Fibroblast of skin of left quadriceps (primary cell): ENCODE measurements at regions not wholly inside any gene's neighbourhood (a gene's known extent, or its start where the extent isn't known, plus 50 kb on each side); places are given as distances from the start of the nearest gene placed in this dataset.

ENCODE experiments used
- DNase-seq, 2 experiments: peaks; one replicate each; pipeline ENCODE4 v3.0.0-alpha.2; 2013; ENCODE audit warnings: low read depth in 2 of 2

- DNase-seq, result no peak
Measured at GRCh38 chr5:2185646-2186471, 303.1 kb upstream of the IRX4 start.

GRCh38 chr5:2184563-2185540 is 302.1 kb upstream of the IRX4 start:
- DNase-seq, result no peak

- DNase-seq, result no peak
Measured at GRCh38 chr5:2184026-2184366, 301.3 kb upstream of the IRX4 start.

- DNase-seq, result no peak
Measured at GRCh38 chr5:2183154-2184025, 300.7 kb upstream of the IRX4 start.

- DNase-seq, result no peak
Measured at GRCh38 chr5:2182020-2182419, 299.3 kb upstream of the IRX4 start.

- DNase-seq, result no peak
Measured at GRCh38 chr5:2181557-2181956, 298.8 kb upstream of the IRX4 start.

- no peak for DNase-seq
Measured at GRCh38 chr5:2181149-2181548, 298.4 kb upstream of the IRX4 start.

GRCh38 chr5:2180456-2180855 is 297.7 kb upstream of the IRX4 start:
- no peak for DNase-seq

GRCh38 chr5:2179861-2180260 is 297.1 kb upstream of the IRX4 start:
- DNase-seq, result no peak

- no peak for DNase-seq
Measured at GRCh38 chr5:2178528-2178927, 295.8 kb upstream of the IRX4 start.

GRCh38 chr5:2178071-2178477 is 295.3 kb upstream of the IRX4 start:
- DNase-seq, result no peak

GRCh38 chr5:2177244-2177643 is 294.5 kb upstream of the IRX4 start:
- no peak for DNase-seq

GRCh38 chr5:2176581-2176980 is 293.9 kb upstream of the IRX4 start:
- DNase-seq, result no peak

GRCh38 chr5:2175842-2176404 is 293.2 kb upstream of the IRX4 start:
- no peak for DNase-seq

- DNase-seq, result no peak
Measured at GRCh38 chr5:2175041-2175440, 292.3 kb upstream of the IRX4 start.

- DNase-seq, result no peak
Measured at GRCh38 chr5:2174538-2174937, 291.8 kb upstream of the IRX4 start.

GRCh38 chr5:2173151-2173834 is 290.6 kb upstream of the IRX4 start:
- DNase-seq, result no peak

GRCh38 chr5:2172471-2172870 is 289.7 kb upstream of the IRX4 start:
- no peak for DNase-seq

GRCh38 chr5:2170761-2171160 is 288.0 kb upstream of the IRX4 start:
- no peak for DNase-seq

- no peak for DNase-seq
Measured at GRCh38 chr5:2169850-2170760, 287.4 kb upstream of the IRX4 start.
